Trophoblast cell (in vitro differentiated cells and primary cell): ENCODE measurements at regions not wholly inside any gene's neighbourhood (a gene's known extent, or its start where the extent isn't known, plus 50 kb on each side); places are given as distances from the start of the nearest gene placed in this dataset.

ENCODE experiments used
- DNase-seq, 2 donors: peaks; one replicate each; pipeline ENCODE4 v3.0.0-alpha.2; 2016
- H2AFZ ChIP-seq: 2 replicates; pipeline ENCODE4 v1.6.1; 2013; ENCODE audit warnings: low read length, moderate library complexity, mild to moderate bottlenecking; ENCODE audit not compliant: insufficient read depth, poor library complexity
- H2AK5ac ChIP-seq: 2 replicates; pipeline ENCODE4 v1.6.1; 2013; ENCODE audit warnings: mild to moderate bottlenecking, low read length
- H2BK120ac ChIP-seq: 2 replicates; pipeline ENCODE4 v1.6.1; 2013; ENCODE audit warnings: low read length, mild to moderate bottlenecking, moderate library complexity; ENCODE audit not compliant: insufficient read depth, poor library complexity
- H2BK12ac ChIP-seq: 2 replicates; pipeline ENCODE4 v1.6.1; 2013; ENCODE audit warnings: mild to moderate bottlenecking, low read length, moderate library complexity
- H2BK5ac ChIP-seq: 2 replicates; pipeline ENCODE4 v1.6.1; 2013; ENCODE audit warnings: low read length, low read depth, moderate library complexity, mild to moderate bottlenecking; ENCODE audit not compliant: poor library complexity
- H3K14ac ChIP-seq: 2 replicates; pipeline ENCODE4 v1.6.1; 2013; ENCODE audit warnings: mild to moderate bottlenecking, low read length
- H3K18ac ChIP-seq: 2 replicates; pipeline ENCODE4 v1.6.1; 2013; ENCODE audit warnings: mild to moderate bottlenecking, low read length
- H3K23ac ChIP-seq: 2 replicates; pipeline ENCODE4 v1.6.1; 2013; ENCODE audit warnings: low read length
- H3K27ac ChIP-seq: 2 replicates; pipeline ENCODE4 v1.5.1; 2013; ENCODE audit warnings: low read depth, mild to moderate bottlenecking, inconsistent platforms, low read length, moderate library complexity
- H3K27me3 ChIP-seq: 2 replicates; pipeline ENCODE4 v1.6.1; 2013; ENCODE audit warnings: inconsistent platforms, mild to moderate bottlenecking, low read length, moderate library complexity; ENCODE audit not compliant: insufficient read depth
- H3K36me3 ChIP-seq, 2 experiments: 1 replicate in 1 of 2; 2 replicates in 1 of 2; pipeline ENCODE4 v1.6.1; 2013; ENCODE audit warnings: low read length in 2 of 2, mild to moderate bottlenecking in 2 of 2, moderate library complexity in 1 of 2; ENCODE audit not compliant: insufficient read depth in 2 of 2, control insufficient read depth in 1 of 2
- H3K4ac ChIP-seq: 2 replicates; pipeline ENCODE4 v1.6.1; 2013; ENCODE audit warnings: low read depth, mild to moderate bottlenecking, low read length, moderate library complexity
- H3K4me1 ChIP-seq, 2 experiments: 1 replicate in 1 of 2; 2 replicates in 1 of 2; pipeline ENCODE4 v1.6.1; 2013; ENCODE audit warnings: low read length in 2 of 2, mild to moderate bottlenecking in 2 of 2, moderate library complexity in 1 of 2; ENCODE audit not compliant: insufficient read depth in 2 of 2, control insufficient read depth in 1 of 2
- H3K4me2 ChIP-seq: 2 replicates; pipeline ENCODE4 v1.6.1; 2013; ENCODE audit warnings: inconsistent platforms, mild to moderate bottlenecking, low read length, moderate library complexity
- H3K4me3 ChIP-seq: 2 replicates; pipeline ENCODE4 v1.5.1; 2013; ENCODE audit warnings: mild to moderate bottlenecking, low read depth, low read length, inconsistent platforms
- H3K79me1 ChIP-seq: one replicate; pipeline ENCODE4 v1.6.1; 2013; ENCODE audit warnings: low read length
- H3K79me2 ChIP-seq: 2 replicates; pipeline ENCODE4 v1.6.1; 2013; ENCODE audit warnings: low read length, mild to moderate bottlenecking; ENCODE audit not compliant: control insufficient read depth, insufficient read depth, poor library complexity
- H3K9ac ChIP-seq: 2 replicates; pipeline ENCODE4 v1.6.1; 2013; ENCODE audit warnings: mild to moderate bottlenecking, low read length
- H3K9me3 ChIP-seq: 2 replicates; pipeline ENCODE4 v1.6.1; 2013; ENCODE audit warnings: low read depth, mild to moderate bottlenecking, control low read depth, inconsistent platforms, low read length; ENCODE audit not compliant: insufficient read depth
- H4K12ac ChIP-seq: 2 replicates; pipeline ENCODE4 v1.6.1; 2013; ENCODE audit warnings: low read depth, mild to moderate bottlenecking, low read length, moderate library complexity
- H4K8ac ChIP-seq: 2 replicates; pipeline ENCODE4 v1.6.1; 2013; ENCODE audit warnings: low read depth, mild to moderate bottlenecking, low read length, moderate library complexity
- H4K91ac ChIP-seq: one replicate; pipeline ENCODE4 v1.6.1; 2013; ENCODE audit warnings: low read depth, mild to moderate bottlenecking, low read length, moderate library complexity
- WGBS: extraction: QIAGEN DNeasy Blood & Tissue Kit; methylation state at CpG from one replicate; pipeline ENCODE4 v1.1.7; 2013; ENCODE audit warnings: missing lambda C conversion rate; ENCODE audit not compliant: insufficient read length, insufficient coverage; ENCODE audit errors: extremely low coverage; 5-methylcytosine and 5-hydroxymethylcytosine counted together

DNA sequence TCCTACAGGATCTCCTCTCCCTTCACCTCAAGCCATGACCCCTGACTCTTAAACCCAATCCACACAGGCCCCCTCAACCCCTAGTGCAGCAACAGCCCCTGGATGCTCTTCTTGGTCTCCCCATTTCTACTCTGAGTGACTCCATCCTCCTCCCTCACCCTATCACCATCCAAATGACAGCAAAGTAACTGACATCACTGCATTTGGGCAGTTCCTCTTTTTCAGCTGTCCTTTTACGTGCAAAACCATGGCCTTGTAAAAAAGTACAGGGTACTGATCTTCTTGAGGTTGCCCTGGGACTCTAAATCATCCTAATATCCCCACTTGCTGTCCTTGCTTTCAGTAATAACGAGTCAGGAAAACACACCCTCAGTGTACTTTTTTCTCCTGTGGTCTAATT is 454.9 kb downstream of the ADRA2A start:
- no peak overlapping the region for H3K27ac ChIP-seq
- WGBS = no CpG with 5 or more reads among the region's 2 CpGs
- H3K18ac ChIP-seq = no peak overlapping the region
- no peaks in the 10 kb centered on the region for H3K79me1 ChIP-seq
- no peaks in the 10 kb centered on the region for H3K27me3 ChIP-seq
- no peak overlapping the region for H3K4me3 ChIP-seq
- no peaks in the 10 kb centered on the region for H3K36me3 ChIP-seq
- no peak overlapping the region for H2AFZ ChIP-seq
- H2BK120ac ChIP-seq = no peak overlapping the region
- no peak overlapping the region for H3K4ac ChIP-seq
- no peaks in the 10 kb centered on the region for H3K9me3 ChIP-seq
- H3K9ac ChIP-seq = no peak overlapping the region
- H2BK5ac ChIP-seq = no peak overlapping the region
- H3K14ac ChIP-seq = no peak overlapping the region
- no peak overlapping the region for H4K91ac ChIP-seq
- H2BK12ac ChIP-seq = no peak overlapping the region
- H4K8ac ChIP-seq = no peak overlapping the region
- H2AK5ac ChIP-seq = no peak overlapping the region
- H4K12ac ChIP-seq = no peak overlapping the region
- no peak for DNase-seq
- H3K79me2 ChIP-seq = no peaks in the 10 kb centered on the region
- H3K4me2 ChIP-seq = no peak overlapping the region
- no peaks in the 10 kb centered on the region for H3K4me1 ChIP-seq
- H3K23ac ChIP-seq = no peak overlapping the region

DNA sequence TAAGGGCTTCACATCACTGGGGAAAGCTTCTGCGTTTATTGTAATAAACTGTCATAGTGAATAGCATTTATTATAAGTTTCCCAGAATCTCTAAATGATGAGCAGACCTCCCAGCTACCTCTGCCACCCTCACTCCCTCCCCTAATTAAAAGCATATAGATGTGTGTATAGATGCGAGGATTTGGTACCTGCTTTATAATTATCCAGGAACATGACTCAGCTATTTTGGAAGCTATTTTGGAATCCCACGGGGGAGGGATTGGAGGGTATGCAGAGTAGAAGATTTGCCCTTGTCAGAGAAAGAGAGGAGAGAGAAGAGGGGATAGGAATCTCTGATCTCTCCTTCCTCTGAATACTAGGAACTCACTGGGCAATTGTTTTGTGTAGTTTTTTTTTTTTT is 455.3 kb downstream of the ADRA2A start:
- no peak for DNase-seq
- H3K4me1 ChIP-seq = no peaks in the 10 kb centered on the region
- no peak overlapping the region for H3K4me2 ChIP-seq
- no peak overlapping the region for H3K14ac ChIP-seq
- H3K79me2 ChIP-seq = no peaks in the 10 kb centered on the region
- no peaks in the 10 kb centered on the region for H3K79me1 ChIP-seq
- H2AFZ ChIP-seq = no peak overlapping the region
- H3K27ac ChIP-seq = no peak overlapping the region
- no peak overlapping the region for H2AK5ac ChIP-seq
- no peak overlapping the region for H2BK12ac ChIP-seq
- no peaks in the 10 kb centered on the region for H3K36me3 ChIP-seq
- WGBS = no CpG with 5 or more reads among the region's 3 CpGs
- no peak overlapping the region for H3K18ac ChIP-seq
- no peak overlapping the region for H3K9ac ChIP-seq
- no peaks in the 10 kb centered on the region for H3K27me3 ChIP-seq
- no peak overlapping the region for H3K4me3 ChIP-seq
- no peak overlapping the region for H4K8ac ChIP-seq
- no peak overlapping the region for H2BK120ac ChIP-seq
- no peak overlapping the region for H3K4ac ChIP-seq
- H3K23ac ChIP-seq = no peak overlapping the region
- H3K9me3 ChIP-seq = no peaks in the 10 kb centered on the region
- H4K91ac ChIP-seq = no peak overlapping the region
- no peak overlapping the region for H4K12ac ChIP-seq
- H2BK5ac ChIP-seq = no peak overlapping the region

DNA sequence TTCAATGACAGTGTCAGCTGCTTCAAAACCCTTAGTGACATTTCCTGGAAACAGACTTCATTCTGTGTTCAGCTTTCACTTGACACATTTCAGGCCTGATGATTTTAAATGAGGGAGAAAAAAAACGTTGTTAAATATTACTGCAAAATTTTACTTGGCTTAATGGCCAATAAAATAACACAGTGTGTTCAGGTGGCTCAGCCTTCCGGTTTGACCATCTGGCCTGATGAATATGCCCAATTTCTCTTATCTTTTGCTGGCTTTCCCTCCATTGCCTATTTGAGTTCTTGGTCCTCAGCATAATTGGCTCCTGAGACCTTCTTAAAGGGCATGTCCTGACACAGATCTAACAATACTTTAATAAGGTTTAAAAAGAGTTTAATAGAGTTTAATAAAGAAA is 462.4 kb downstream of the ADRA2A start:
- no peak overlapping the region for H3K14ac ChIP-seq
- no peak overlapping the region for H4K12ac ChIP-seq
- H3K36me3 ChIP-seq = no peaks in the 10 kb centered on the region
- H3K4me1 ChIP-seq = no peaks in the 10 kb centered on the region
- WGBS = no CpG with 5 or more reads among the region's 2 CpGs
- H4K8ac ChIP-seq = no peak overlapping the region
- H2BK120ac ChIP-seq = no peak overlapping the region
- no peak overlapping the region for H3K4me2 ChIP-seq
- H2AFZ ChIP-seq = no peak overlapping the region
- H3K27ac ChIP-seq = no peak overlapping the region
- DNase-seq = no peak
- no peaks in the 10 kb centered on the region for H3K27me3 ChIP-seq
- no peak overlapping the region for H2BK12ac ChIP-seq
- no peak overlapping the region for H3K23ac ChIP-seq
- H3K18ac ChIP-seq = no peak overlapping the region
- H3K9me3 ChIP-seq = no peaks in the 10 kb centered on the region
- no peak overlapping the region for H4K91ac ChIP-seq
- no peak overlapping the region for H2AK5ac ChIP-seq
- no peak overlapping the region for H3K4me3 ChIP-seq
- H2BK5ac ChIP-seq = no peak overlapping the region
- H3K9ac ChIP-seq = no peak overlapping the region
- no peak overlapping the region for H3K4ac ChIP-seq
- H3K79me2 ChIP-seq = no peaks in the 10 kb centered on the region
- H3K79me1 ChIP-seq = no peaks in the 10 kb centered on the region

DNA sequence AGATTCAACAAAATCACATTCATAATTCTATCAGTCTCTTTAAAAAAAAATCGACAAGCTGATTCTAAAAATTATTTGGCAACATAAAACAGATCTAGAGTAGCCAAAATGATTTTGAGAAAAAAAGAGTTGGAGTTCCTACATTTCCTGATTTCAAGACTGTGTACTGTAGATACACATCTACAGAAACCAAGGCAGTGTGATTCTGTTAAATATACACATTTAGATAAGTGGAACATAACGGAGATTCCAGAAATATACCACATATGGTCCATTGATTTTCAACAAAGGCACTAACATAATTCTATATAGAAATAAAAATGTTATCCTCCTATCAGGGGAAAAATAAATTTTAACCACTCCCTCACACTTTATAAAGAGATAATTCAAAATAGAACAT is 467.0 kb downstream of the ADRA2A start:
- Histone ChIP-seq H3K27ac (no peak overlapping the region), H3K4me2 (no peak overlapping the region), H4K12ac (no peak overlapping the region), H2AFZ (no peak overlapping the region), H3K36me3 (no peaks in the 10 kb centered on the region), H3K14ac (no peak overlapping the region), H3K9me3 (no peaks in the 10 kb centered on the region), H3K18ac (no peak overlapping the region), H3K4me1 (no peaks in the 10 kb centered on the region), H3K79me2 (no peaks in the 10 kb centered on the region), H2AK5ac (no peak overlapping the region), H3K4me3 (no peak overlapping the region), H3K79me1 (no peaks in the 10 kb centered on the region), H3K23ac (no peak overlapping the region), H3K4ac (no peak overlapping the region), H2BK5ac (no peak overlapping the region), H4K91ac (no peak overlapping the region), H2BK120ac (no peak overlapping the region), H3K9ac (no peak overlapping the region), H2BK12ac (no peak overlapping the region), H3K27me3 (no peaks in the 10 kb centered on the region), H4K8ac (no peak overlapping the region)
- no peak for DNase-seq
- WGBS = no CpG with 5 or more reads among the region's 2 CpGs
